ENCODE measurements at regions not wholly inside any gene's neighbourhood (a gene's known extent, or its start where the extent isn't known, plus 50 kb on each side); places are given as distances from the start of the nearest gene placed in this dataset.

DNA sequence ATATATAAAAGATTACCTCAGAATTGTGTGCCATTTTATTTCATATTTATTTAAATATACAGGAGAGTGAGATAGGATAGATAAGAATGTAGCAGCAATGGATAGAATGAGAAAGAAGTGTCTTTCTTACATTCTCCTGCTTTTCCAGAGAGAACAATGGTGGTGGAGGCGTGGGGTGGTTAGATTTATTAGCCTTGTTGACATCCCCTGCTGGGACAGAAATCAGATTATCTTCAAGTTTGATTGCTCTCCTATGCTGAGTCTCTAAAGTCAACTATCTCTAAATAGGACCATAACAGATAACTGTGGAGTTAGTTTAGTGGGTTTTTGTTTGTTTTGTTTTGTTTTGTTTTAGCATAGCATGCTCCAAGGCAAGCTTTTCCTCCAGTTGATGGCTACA, 397.6 kb downstream of the LRFN5 start:
- Mint-ChIP-seq H3K9me3 (ENCODE audit: low read depth) (no peaks in the 10 kb centered on the region), H3K4me3 (ENCODE audit: low read depth) (no peak overlapping the region), H3K4me1 (ENCODE audit: low read depth) (peaks cover 1% of the 10 kb centered on the region), H3K36me3 (ENCODE audit: insufficient read depth) (no peaks in the 10 kb centered on the region), H3K27me3 (no peaks in the 10 kb centered on the region), H3K27ac (no peak overlapping the region)
- DNase-seq (ENCODE audit: low spot score, unreplicated experiment) = no peak
- TF ChIP-seq, protein P1, sequence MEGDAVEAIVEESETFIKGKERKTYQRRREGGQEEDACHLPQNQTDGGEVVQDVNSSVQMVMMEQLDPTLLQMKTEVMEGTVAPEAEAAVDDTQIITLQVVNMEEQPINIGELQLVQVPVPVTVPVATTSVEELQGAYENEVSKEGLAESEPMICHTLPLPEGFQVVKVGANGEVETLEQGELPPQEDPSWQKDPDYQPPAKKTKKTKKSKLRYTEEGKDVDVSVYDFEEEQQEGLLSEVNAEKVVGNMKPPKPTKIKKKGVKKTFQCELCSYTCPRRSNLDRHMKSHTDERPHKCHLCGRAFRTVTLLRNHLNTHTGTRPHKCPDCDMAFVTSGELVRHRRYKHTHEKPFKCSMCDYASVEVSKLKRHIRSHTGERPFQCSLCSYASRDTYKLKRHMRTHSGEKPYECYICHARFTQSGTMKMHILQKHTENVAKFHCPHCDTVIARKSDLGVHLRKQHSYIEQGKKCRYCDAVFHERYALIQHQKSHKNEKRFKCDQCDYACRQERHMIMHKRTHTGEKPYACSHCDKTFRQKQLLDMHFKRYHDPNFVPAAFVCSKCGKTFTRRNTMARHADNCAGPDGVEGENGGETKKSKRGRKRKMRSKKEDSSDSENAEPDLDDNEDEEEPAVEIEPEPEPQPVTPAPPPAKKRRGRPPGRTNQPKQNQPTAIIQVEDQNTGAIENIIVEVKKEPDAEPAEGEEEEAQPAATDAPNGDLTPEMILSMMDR (IDR thresholded peaks at IDR 0.05; ENCODE audit: unreplicated experiment) = no peak

GRCh38 chr14:42002141-42002540, 395.5 kb downstream of the LRFN5 start:
- no peak overlapping the region for H3K27ac Mint-ChIP-seq
- TF ChIP-seq, protein P1 (IDR thresholded peaks at IDR 0.05; ENCODE audit: unreplicated experiment) = no peak
- no peak overlapping the region for H3K4me3 Mint-ChIP-seq (ENCODE audit: low read depth)
- H3K4me1 Mint-ChIP-seq (ENCODE audit: low read depth) = peaks cover 1% of the 10 kb centered on the region
- no peaks in the 10 kb centered on the region for H3K9me3 Mint-ChIP-seq (ENCODE audit: low read depth)
- DNase-seq (ENCODE audit: low spot score, unreplicated experiment) = no peak
- H3K36me3 Mint-ChIP-seq (ENCODE audit: insufficient read depth) = no peaks in the 10 kb centered on the region
- no peaks in the 10 kb centered on the region for H3K27me3 Mint-ChIP-seq

- H3K9me3 Mint-ChIP-seq (ENCODE audit: low read depth) = no peaks in the 10 kb centered on the region
- TF ChIP-seq, protein P1 (IDR thresholded peaks at IDR 0.05; ENCODE audit: unreplicated experiment) = no peak
- no peak for DNase-seq (ENCODE audit: low spot score, unreplicated experiment)
- no peak overlapping the region for H3K27ac Mint-ChIP-seq
- H3K36me3 Mint-ChIP-seq (ENCODE audit: insufficient read depth) = no peaks in the 10 kb centered on the region
- no peak overlapping the region for H3K4me3 Mint-ChIP-seq (ENCODE audit: low read depth)
- H3K27me3 Mint-ChIP-seq = no peaks in the 10 kb centered on the region
- H3K4me1 Mint-ChIP-seq (ENCODE audit: low read depth) = peaks cover 1% of the 10 kb centered on the region
Measured at GRCh38 chr14:42001431-42001830, 394.8 kb downstream of the LRFN5 start.

DNA sequence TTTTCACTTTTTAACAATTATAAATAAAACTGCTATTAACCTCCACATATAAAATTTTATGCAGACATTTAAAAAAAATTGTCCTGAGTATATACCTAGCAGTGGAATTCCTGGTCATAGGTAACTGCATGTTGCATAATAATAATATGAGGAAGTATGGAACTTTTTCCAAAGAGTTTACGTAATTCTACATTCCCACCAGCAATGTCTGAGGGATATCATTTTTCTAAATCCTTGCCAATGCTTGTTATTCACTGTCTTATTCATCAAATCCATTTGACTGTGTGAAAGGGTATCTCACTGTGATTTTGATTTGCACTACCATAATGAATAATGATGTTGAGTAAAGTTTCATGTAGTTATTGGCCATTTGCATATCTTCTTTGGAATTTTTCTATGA, 393.8 kb downstream of the LRFN5 start:
- DNase-seq (ENCODE audit: low spot score, unreplicated experiment) = no peak
- Mint-ChIP-seq H3K4me3 (ENCODE audit: low read depth) (no peak overlapping the region), H3K36me3 (ENCODE audit: insufficient read depth) (no peaks in the 10 kb centered on the region), H3K27ac (no peak overlapping the region), H3K27me3 (no peaks in the 10 kb centered on the region), H3K4me1 (ENCODE audit: low read depth) (peaks cover 1% of the 10 kb centered on the region), H3K9me3 (ENCODE audit: low read depth) (no peaks in the 10 kb centered on the region)
- TF ChIP-seq, protein P1 (IDR thresholded peaks at IDR 0.05; ENCODE audit: unreplicated experiment) = no peak

- no peak for DNase-seq (ENCODE audit: low spot score, unreplicated experiment)
- H3K36me3 Mint-ChIP-seq (ENCODE audit: insufficient read depth) = no peaks in the 10 kb centered on the region
- TF ChIP-seq, protein P1 (IDR thresholded peaks at IDR 0.05; ENCODE audit: unreplicated experiment) = no peak
- no peaks in the 10 kb centered on the region for H3K4me1 Mint-ChIP-seq (ENCODE audit: low read depth)
- H3K27ac Mint-ChIP-seq = no peak overlapping the region
- no peak overlapping the region for H3K4me3 Mint-ChIP-seq (ENCODE audit: low read depth)
- no peaks in the 10 kb centered on the region for H3K27me3 Mint-ChIP-seq
- no peaks in the 10 kb centered on the region for H3K9me3 Mint-ChIP-seq (ENCODE audit: low read depth)
Measured at GRCh38 chr14:41993687-41994086, 387.0 kb downstream of the LRFN5 start.
